ENCODE measurements at regions not wholly inside any gene's neighbourhood (a gene's known extent, or its start where the extent isn't known, plus 50 kb on each side); places are given as distances from the start of the nearest gene placed in this dataset.
A peak's percentile ranks its signal among the peaks of the same experiment; 100 is the strongest.

DNA sequence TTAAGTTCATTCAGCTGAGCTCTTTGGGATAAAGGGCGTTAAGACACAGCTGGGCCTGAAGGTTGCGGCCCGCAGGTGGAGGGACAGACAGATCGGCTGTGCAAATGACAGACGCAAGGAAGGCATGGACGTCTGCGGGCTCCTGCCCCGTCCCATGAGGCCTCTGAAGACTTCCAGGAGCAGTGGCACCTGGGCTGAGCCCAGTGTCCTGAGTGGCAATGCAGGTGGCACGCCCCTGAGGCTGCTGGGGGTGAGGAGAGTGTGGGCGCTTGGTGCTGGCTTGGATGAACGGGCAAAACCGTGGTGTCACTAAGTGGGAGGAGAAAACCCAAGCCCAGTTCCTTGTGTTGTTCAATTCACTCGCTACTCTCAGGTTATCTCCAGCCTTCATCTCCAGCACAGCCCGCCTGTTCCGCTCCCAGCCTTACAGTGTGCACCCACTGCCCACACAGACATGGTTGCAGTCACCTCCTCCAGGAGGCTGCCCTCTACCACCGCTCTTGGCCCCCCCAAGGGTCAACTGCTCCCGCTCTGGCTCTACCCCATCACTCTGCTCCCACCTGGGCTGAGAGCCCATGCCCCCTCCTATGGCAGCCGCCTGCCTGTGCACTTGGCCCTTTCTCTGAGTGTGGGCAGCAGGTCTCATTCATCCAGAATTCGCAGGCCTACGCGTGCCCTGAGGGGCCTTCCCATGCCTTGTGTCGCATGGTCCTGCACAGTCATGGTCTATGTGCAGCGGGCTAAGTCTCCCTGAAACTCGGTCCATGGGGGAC lies 50.3 kb downstream of the PTGR3 start:
- no peak for DNase-seq (ENCODE audit: low spot score)

DNA sequence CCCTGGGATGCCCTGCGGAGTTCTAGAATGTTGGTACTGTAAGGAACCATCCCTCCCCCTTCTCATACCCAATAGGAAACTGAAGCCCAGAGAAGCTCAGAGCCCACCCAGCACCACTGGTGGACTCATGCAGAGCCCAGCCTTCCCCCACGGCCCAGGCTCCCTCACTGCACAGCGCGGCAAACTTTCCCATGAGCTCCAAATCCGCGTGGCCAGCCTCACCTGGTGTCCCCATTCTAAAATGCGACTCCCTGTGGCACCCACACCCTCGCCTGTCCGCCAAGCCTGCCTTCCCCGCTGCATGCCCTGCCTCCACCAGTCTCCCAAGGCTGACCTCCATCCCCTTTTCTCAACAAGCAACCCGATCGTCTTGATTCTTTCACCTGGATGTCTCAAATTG lies 51.1 kb downstream of the PTGR3 start:
- DNase-seq (ENCODE audit: low spot score), result no peak

DNA sequence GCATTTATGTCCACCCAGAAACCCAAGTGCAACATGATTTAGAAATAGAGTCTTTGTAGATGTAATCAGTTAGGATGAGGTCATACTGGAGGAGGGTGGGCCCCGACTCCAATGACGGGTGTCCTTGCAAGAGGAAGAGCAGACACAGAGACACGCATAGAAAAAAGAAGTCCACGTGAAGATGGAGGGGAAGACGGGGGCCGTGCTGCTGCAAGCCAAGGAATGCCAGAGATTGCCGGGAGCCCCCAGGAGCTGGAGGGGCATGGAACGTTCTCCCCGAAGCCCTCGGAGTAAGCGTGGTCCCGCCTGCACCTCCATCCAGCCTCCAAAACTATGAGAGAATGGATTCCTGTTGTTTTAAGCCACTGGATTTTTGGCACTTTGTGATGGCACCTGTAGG lies 51.6 kb downstream of the PTGR3 start:
- DNase-seq (ENCODE audit: low spot score), result no peak

DNA sequence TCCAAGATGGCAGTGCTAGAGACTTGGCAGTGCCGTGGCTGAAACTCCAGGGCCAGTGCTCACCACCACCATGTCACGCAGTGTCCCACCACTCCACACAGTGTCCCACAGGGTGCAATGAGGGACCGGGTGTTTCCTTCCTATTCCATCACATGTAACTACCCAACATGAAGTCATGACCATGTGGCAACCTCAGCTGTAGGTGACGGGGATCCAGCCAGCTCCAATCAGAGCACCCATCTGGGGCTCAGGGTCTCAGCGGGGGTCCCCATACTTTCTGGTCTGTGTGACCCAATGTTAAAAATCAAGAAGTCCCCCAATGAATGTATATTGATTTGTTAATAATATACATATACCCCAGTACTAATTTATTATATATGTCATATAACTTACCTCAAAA lies 52.1 kb downstream of the PTGR3 start:
- no peak for DNase-seq (ENCODE audit: low spot score)

DNA sequence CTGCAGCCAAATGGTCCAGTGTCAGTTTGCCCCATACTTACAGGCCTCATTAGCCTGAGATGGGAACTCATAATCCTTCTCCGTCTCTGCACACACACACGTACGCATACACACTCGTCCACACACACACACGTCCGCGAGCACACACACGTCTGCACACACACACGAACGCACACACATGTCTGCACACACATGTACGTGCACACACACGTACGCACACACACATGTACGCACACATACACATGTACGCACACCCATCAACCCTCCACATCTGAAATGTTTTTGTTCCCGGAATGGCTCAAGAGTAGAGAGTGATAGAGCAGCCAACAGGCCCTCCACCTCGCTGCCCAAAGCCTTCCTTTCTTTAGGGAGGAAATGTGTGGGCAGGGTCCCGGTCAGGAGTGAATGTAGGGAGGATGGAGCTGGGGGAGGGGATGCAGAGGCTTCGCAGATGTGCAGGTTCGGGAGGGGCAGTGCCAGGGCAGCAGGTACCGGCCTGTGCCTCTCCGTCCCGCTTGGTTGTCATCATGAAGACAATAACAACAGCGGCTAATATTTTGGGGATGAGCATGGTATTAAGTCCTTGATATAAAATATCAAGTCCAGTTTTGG lies 52.7 kb downstream of the PTGR3 start:
- DNase-seq (ENCODE audit: low spot score), result no peak

DNA sequence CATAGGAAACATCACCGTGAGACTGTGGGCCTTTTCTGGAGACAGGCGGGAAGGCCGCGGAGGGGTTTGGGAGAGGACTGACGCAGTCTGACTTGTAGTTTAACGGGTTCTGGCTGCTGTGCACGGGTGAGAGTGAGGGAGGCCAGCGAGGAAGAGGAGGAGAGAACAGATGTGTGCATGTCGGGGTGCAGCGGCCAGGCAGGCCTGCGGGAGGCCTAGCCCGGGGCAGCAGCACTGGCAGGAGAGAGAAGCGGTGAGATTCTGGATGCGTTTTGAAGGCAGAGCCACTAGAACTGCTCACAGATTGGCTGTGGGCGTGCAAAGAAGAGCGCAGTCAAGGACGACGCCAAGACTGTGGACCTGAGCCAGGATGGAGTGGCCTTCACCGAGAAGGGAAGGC lies 53.9 kb downstream of the PTGR3 start:
- no peak for DNase-seq (ENCODE audit: low spot score)

DNA sequence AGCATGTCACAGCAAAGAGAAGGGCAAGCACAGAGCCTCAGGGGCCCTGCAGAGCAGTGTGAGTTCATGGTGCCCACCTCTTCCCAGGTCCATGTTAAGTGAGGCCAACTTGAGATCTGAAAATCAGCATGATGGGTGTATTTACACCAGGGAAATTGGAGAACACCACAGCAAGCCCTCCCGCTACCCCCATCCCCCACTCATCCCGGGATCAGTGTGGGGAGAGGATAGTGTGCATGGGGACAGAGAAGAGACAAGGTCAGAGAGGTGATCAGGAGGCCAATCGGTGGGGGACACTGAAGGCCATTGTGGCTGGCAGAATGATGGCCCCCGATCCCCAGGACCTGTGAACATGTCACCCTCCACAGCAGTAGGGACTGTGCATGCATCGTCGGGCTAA lies 54.7 kb downstream of the PTGR3 start:
- no peak for DNase-seq (ENCODE audit: low spot score)

DNA sequence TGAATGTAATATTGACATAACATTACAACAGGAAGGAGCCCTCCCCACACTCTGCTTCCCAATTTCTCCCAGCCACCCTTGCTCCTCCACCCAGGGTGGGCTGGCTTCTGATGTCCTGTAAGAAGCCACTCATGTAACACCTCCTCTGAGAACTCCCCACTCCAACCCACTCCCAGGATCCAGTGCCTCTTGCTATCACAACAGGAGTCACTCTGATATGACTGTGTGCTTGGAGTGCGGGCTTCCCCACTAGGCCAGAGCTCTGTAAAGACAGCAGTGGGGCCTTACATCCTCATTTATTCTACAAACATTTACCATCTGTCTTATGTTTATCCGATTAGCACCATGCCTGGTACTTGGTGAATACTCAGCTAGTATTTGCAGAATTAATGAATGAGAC lies 65.1 kb downstream of the PTGR3 start:
- DNase-seq (ENCODE audit: low spot score), result no peak

DNA sequence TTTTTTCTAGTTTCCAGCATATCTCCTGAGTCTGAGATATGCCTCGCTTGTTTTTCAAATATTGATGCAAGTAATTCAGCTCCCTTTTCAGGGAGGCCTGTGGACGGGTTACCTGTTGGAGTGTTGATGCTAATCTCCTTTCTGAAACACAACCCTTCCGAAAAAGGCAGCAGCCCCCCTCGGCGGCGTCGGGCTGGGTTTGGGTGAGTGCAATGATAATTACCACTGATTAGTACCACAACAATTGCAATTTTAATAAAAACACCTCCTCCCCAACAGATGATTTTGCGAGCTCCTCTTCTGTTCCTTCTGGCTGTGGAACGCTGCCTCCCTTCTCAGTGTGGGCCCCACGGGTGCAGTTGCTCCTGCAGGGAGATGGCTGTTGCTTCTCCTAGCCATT lies 66.3 kb downstream of the PTGR3 start:
- DNase-seq (ENCODE audit: low spot score), result no peak

DNA sequence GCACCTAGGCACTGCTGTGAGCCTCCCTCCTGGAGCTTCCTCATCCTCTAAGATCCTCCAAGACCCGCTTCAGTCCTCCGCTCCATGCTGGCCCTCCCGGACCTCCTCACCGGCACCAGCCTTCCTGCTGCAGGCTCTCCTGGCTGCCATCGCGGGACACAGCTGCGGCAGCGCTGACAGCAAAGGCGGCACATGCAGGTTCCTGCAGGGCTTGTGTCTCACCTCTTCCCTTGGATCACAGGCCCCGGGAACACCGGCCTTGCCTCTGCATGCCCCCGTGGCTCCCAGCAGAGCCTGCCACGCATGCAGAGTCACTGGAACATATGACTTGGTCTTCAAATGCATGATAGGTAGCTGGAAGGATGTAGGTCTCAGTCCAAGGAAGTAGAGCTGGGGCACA lies 67.2 kb downstream of the PTGR3 start:
- no peak for DNase-seq (ENCODE audit: low spot score)

DNA sequence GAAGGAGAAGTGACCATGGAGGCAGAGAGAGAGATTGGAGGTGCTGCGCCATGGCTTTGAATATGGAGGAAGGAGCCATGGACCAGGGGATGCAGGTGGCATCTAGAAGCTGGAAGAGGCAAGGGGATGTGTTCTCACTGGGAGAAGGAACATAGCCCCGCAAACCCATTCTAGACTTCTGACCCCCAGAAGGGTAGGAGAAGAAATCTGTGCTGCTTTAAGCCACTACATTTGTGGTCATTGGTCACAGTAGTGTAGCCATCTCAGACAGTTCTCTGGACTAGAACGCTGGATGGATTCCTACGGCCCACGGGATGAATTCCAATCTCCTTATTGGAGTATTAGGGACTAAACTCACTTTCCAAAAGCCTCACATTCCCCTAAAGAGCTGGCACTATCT lies 67.8 kb downstream of the PTGR3 start:
- DNase-seq (ENCODE audit: low spot score), result no peak

DNA sequence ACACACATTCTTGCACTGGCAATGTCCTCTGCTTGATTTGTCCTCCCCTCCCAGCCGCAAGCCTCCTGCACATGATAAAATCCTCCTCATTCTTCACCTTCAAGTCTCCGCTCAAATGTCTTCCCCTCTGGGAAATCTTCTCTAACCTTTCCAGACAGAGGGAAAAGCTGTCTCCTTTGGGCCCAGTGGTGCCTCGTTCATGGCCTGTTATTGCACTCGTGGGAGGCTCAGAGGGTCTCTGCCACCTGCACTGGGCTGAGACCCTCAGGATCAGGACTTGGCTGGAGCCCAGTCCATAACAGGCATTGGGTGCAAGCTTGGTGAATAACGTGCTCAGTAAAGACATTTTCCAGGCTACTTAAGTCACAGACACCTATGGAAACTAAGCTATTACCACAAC lies 68.6 kb downstream of the PTGR3 start:
- DNase-seq (ENCODE audit: low spot score), result no peak

DNA sequence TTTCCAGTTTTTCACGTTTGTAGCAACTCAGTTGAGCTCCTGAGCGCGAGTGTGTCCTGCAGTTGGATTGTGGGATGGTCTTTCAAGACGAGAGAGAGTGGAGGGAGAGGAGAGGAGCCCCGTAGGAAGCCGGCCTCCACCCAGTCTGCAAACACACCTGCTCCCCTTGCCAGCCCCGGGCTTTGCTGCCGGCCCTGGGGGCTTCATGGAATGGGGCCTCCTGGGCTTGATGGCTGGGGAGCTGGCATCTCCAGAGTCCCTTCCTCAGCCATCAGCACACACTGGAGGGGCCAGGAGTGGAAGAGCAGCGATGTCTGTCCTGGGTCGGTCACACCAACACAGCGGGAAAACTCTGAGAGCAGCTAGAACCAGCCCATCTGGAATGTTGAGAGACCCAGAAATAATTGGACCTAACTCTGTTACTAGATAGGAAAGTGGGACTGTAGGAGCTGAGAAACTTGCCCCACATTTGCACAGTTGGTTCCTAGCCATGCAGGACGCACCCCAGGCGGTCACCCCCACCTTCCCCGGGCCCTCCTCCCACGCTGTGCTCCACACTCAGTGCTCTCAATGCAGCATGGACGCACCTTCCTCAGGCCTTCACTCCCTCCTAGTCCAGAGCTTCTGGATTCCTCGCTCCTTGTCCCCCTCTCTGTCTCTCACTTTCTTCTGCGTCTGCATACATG lies 69.6 kb downstream of the PTGR3 start:
- DNase-seq (ENCODE audit: low spot score), result no peak

DNA sequence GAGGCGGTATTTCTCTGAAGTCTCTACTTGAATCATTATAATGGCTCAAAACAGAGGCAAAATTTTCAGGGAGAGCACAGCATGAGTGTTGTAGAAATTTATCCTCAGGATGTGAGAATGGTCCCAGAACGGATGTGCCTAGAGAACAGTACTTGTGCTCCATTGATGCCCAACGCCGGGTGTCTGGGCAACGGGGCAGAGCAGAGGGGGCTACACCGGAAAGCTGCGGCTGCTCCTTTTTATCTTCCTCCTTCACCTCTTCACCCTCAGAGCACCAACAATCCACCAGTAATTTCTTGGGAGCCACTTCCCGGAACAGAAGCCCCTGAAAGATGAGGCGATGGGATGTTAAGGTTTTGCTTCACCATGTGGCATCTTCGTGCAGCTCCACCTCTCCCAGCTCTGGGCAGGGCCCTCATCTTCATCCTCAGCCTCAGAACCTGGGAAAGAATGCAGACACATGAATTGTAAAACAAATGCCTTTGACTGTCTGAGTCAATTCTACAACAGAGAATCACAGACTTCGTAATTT lies 71.5 kb downstream of the PTGR3 start:
- no peak for DNase-seq (ENCODE audit: low spot score)

DNA sequence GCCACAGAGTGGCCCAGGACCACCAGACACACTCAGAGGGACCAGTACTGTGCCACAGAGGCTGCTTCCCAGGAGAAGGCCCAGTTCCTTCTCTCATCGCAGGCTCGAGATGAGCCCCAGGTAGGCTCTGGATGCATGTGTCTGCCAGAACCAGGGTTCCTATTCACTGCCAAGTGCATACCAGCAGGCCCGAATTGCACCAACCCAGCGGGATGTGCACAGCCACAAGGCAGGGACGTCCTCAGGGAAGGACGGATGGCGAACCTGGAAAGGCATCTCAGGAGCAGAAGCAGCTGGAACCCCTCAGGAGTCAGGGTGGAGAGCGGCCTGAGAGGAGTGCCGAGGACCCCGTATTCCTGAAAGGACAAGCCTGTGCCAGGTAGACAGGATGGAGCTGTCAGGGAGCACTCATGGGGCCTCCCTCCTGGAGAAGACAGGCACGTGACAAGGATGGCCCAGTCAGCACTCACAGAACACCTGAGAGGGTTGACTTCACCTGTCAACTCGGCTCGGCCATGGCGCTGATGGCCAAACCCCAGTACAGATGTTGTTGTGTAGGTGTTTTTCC lies 73.7 kb downstream of the PTGR3 start:
- no peak for DNase-seq (ENCODE audit: low spot score)

DNA sequence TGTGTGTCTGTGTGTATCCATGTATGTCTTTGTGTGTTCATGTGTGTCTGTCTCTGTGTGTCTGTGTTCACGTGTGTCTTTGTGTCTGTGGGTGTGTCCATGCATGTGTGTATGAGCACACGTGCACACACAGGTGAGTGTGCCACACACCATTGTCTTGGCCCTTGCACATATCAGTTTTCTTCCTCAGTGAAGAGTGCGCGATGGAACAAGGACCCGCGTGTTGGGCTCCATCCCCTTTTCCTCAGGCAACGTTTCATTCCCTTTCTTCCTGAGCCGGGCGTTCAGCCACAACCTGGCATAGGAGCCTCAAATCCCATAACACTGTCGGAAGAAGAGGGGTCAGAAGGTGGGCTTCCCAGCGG lies 74.3 kb downstream of the PTGR3 start:
- no peak for DNase-seq (ENCODE audit: low spot score)

DNA sequence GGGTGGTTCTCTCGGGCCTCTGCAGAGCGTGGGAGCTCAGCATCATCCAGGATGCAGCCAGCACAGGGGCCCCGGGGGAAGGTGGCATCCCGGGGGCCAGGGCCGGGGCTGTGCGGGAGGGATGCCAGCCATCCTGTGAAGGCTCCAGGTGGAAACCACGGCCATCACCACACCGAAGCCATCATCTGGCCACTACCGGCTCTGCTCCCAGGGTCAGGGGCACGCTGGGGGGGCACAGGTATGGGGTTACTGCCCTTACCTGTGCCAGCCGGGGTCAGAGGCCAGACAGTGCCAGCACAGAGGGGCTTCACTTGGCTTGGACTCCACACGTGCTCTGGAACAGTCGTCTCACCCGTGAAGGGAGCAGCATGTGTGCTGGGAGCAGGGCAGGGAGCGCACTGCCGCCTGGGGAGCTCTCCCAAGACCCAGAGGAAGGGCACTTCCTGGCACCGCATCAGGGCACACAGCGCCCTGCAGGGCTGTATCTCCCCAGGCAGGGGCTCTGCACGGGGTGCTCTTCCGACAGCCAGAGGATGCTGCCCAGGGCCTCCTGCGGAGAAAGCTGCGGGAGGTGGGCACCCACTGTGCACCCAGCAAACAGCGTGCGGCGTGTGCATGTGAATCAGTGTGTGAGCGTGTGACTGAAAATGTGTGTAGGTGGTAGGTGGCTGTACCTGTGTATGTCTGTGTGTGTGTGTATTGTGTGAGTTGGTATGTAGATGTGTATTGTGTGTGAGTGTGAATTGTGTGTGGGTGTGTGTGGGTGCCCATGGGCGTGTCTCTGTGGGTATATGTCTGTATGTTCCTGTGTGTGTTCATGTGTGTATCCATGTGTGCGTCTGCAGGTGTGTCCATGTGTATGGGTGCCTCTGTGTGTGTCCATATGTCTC lies 75.0 kb downstream of the PTGR3 start:
- DNase-seq (ENCODE audit: low spot score), result no peak

DNA sequence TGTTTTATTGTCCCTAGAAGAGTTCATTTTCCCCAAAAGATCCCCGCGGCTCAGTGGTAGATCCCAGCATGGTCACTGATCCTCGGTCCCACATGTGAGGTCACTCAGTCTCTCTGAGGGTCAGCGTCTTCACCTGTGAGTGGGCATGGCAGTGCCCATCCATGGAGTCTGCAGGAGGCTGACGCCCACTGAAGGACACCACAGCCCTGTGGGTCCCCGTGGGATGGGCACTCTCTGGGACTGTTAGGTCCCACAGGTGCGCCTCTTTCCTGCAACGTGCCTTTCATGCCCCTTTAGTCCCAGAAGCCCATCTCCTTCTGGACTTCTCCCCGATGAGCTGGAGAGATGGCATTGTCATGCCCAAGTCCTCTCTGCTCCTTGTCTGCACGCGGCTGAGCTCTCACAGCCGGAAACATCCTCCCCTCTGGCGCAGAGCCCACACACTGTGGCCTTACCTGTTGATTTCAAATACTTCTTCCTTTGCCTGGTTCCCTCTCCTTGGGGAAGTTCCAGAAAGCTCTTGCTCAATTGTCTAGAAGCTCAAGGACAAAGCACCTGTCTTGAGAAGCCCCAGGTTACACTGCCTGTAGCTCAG lies 75.9 kb downstream of the PTGR3 start:
- peak; percentile 22 for DNase-seq (ENCODE audit: low spot score)

DNA sequence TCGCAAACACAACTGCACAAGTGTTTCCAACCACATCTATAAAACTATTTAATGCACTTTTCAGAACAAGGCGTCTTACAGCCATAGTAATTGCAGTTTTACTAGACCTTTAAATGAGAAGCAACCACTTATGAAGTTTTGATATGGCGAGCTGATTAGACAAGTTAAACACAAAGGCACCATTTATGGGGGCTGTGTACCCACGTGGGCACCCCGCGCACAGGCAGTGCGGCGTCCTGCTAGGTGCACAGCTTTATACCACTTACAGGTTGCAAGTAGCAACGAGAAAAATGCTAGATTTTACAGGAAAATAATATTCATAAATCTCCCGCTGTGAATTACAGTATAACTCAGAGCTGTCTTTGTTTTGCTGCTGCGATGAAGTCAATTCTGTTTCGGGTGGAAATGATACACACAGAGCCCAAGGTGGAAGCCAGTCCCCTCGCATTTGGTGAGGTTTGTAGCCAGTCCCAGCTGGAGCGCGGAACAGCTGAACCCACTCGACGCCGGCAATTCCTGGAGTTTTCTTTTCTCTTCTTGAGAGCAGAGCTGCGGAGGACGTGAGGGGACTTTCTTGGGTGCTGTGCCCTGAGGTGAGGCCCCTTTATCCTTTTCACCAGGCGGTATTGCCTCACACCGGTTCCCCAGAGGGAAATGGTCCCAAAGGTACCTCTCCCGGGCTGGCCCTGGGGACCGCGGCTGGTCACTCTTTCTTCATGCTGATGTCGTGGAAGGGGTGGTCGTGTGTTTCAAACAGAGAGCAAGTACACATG lies 76.7 kb downstream of the PTGR3 start:
- DNase-seq (ENCODE audit: low spot score), result no peak

DNA sequence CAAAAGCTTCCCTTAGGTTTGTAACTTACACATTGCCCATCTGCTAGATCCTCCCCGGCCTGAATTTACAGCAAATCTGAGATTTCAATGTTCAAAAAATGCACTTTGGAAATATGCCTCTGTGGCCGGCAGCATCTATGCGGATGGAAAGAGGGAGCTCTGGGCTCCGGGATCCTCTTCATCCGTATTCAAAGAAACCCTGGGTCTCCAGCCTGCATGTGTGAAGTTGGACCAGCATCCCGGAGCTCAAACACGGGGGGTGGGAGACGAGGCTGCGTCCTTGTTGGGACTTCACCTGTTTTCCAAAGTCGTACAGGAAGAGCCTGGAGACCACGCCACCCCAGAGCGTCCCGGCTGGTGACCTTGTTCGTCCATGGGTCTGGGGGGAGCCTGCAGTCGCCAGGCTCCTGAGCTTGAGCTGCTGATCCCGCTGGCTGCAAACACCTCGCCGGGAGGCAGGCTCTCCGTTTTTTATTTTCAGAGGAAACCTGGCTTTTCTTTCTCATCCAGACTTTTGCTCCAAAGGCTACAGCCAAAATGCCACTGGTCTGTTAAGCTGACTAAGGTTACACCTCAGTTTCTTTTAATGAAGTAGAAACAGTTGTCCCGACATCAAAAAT lies 77.4 kb downstream of the PTGR3 start:
- no peak for DNase-seq (ENCODE audit: low spot score)

Measured in HT-29 (cell line).